Keratinocyte (primary cell): ENCODE measurements at regions not wholly inside any gene's neighbourhood (a gene's known extent, or its start where the extent isn't known, plus 50 kb on each side); places are given as distances from the start of the nearest gene placed in this dataset.

Experiments used
- DNase-seq: peaks from one replicate; pipeline ENCODE4 v3.0.0-alpha.2; 2011; ENCODE audit warnings: low read depth, missing footprints, low spot score
- FAIRE-seq: peaks from 2 replicates; lab custom pipeline; 2011; peaks lifted over from hg19 to GRCh38; lab: Jason Lieb, UNC
- H2AFZ ChIP-seq: 2 replicates; pipeline ENCODE4 v1.6.0; 2012; ENCODE audit warnings: low read length, control low read depth, inconsistent platforms; ENCODE audit not compliant: control insufficient read depth
- H3K27ac ChIP-seq: 2 replicates; pipeline ENCODE4 v1.5.1; 2011; ENCODE audit warnings: low read length; ENCODE audit not compliant: control insufficient read depth, insufficient read depth
- H3K27me3 ChIP-seq: 3 replicates; pipeline ENCODE4 v1.6.0; 2011; ENCODE audit warnings: low read length; ENCODE audit not compliant: control insufficient read depth, insufficient read depth; ENCODE audit errors: extremely low read depth
- H3K36me3 ChIP-seq, 2 experiments: 2 replicates in 1 of 2; 3 replicates in 1 of 2; pipeline ENCODE4 v1.5.1; 2011; ENCODE audit warnings: low read length in 2 of 2, mild to moderate bottlenecking in 1 of 2; ENCODE audit not compliant: control insufficient read depth in 2 of 2, insufficient read depth in 2 of 2; ENCODE audit errors: extremely low read depth in 1 of 2
- H3K4me1 ChIP-seq: 3 replicates; pipeline ENCODE4 v1.5.1; 2011; ENCODE audit warnings: low read length; ENCODE audit not compliant: control insufficient read depth, insufficient read depth; ENCODE audit errors: extremely low read depth
- H3K4me2 ChIP-seq: 3 replicates; pipeline ENCODE4 v1.6.0; 2011; ENCODE audit warnings: low read depth, low read length; ENCODE audit not compliant: control insufficient read depth, insufficient read depth; ENCODE audit errors: extremely low read depth
- H3K4me3 ChIP-seq, 3 experiments: fragments of 200-600 bp in 1 of 3; sonication (generic) in 1 of 3; 2 replicates in 2 of 3; 3 replicates in 1 of 3; pipeline ENCODE4 v1.5.1; 2011 to 2016; ENCODE audit warnings: low read length in 3 of 3, mild to moderate bottlenecking in 3 of 3, control low read depth in 2 of 3, inconsistent platforms in 1 of 3, low read depth in 1 of 3, mixed read lengths in 1 of 3, mixed run types in 1 of 3, moderate library complexity in 1 of 3; ENCODE audit not compliant: control insufficient read depth in 2 of 3, insufficient read depth in 2 of 3; ENCODE audit errors: extremely low read depth in 1 of 3
- H3K79me2 ChIP-seq: 2 replicates; pipeline ENCODE4 v1.6.0; 2012; ENCODE audit warnings: low read length; ENCODE audit not compliant: control insufficient read depth, insufficient read depth
- H3K9ac ChIP-seq: 3 replicates; pipeline ENCODE4 v1.6.0; 2011; ENCODE audit warnings: low read length; ENCODE audit not compliant: control insufficient read depth, insufficient read depth; ENCODE audit errors: extremely low read depth
- H3K9me1 ChIP-seq: 3 replicates; pipeline ENCODE4 v1.6.0; 2011; ENCODE audit warnings: low read length; ENCODE audit not compliant: control insufficient read depth, insufficient read depth; ENCODE audit errors: extremely low read depth
- H3K9me3 ChIP-seq: 2 replicates; pipeline ENCODE4 v1.5.1; 2012; ENCODE audit warnings: low read depth, low read length; ENCODE audit not compliant: control insufficient read depth
- H4K20me1 ChIP-seq: 3 replicates; pipeline ENCODE4 v1.6.0; 2011; ENCODE audit warnings: low read length; ENCODE audit not compliant: control insufficient read depth, insufficient read depth; ENCODE audit errors: extremely low read depth
- EZH2 ChIP-seq: IDR thresholded peaks from one replicate; pipeline ENCODE4 v1.6.1; 2012; ENCODE audit warnings: inconsistent platforms, mild to moderate bottlenecking, low read length, moderate library complexity
- dilution Hi-C: fragments of 300-500 bp; cut with MboI; formaldehyde crosslinking; loops from one replicate; pipeline ENCODE4 v1.7.0; 2020; ENCODE audit warnings: low sequenced_read_pairs; ENCODE audit not compliant: extremely low pct_ligation_motif_present
- TF ChIP-seq, protein P1 (sequence below), 3 experiments: IDR thresholded peaks in 1 of 3; conservative IDR thresholded peaks in 1 of 3; optimal IDR thresholded peaks in 1 of 3; 2 replicates in 2 of 3; 3 replicates in 1 of 3; pipeline versions ENCODE3 to v1.5.1; 2011; ENCODE audit warnings: low read length in 3 of 3, mild to moderate bottlenecking in 3 of 3, moderate library complexity in 2 of 3, control low read depth in 1 of 3, inconsistent platforms in 1 of 3; ENCODE audit not compliant: insufficient read depth in 2 of 3; ENCODE audit errors: extremely low read depth in 1 of 3

GRCh38 chr12:75840994-75841355 lies 190.6 kb downstream of the PHLDA1 start:
- Histone ChIP-seq H3K4me3 (no peak overlapping the region), H2AFZ (no peak overlapping the region), H3K9me3 (no peaks in the 10 kb centered on the region), H4K20me1 (no peaks in the 10 kb centered on the region), H3K79me2 (no peaks in the 10 kb centered on the region), H3K4me2 (no peak overlapping the region), H3K9ac (no peak overlapping the region), H3K36me3 (no peaks in the 10 kb centered on the region), H3K9me1 (no peaks in the 10 kb centered on the region), H3K27ac (no peak overlapping the region), H3K4me1 (no peaks in the 10 kb centered on the region), H3K27me3 (no peaks in the 10 kb centered on the region)
- no peak for FAIRE-seq
- dilution Hi-C loops = no loop called here
- no peak for DNase-seq
- TF ChIP-seq EZH2 = no peak

- Histone ChIP-seq H3K9me1 (no peaks in the 10 kb centered on the region), H3K4me2 (no peak overlapping the region), H4K20me1 (no peaks in the 10 kb centered on the region), H3K9ac (no peak overlapping the region), H3K4me1 (peaks cover 6% of the 10 kb centered on the region), H3K9me3 (no peaks in the 10 kb centered on the region), H3K4me3 (no peak overlapping the region), H2AFZ (no peak overlapping the region), H3K27me3 (no peaks in the 10 kb centered on the region), H3K79me2 (no peaks in the 10 kb centered on the region), H3K27ac (no peak overlapping the region), H3K36me3 (no peaks in the 10 kb centered on the region)
- TF ChIP-seq, protein P1, sequence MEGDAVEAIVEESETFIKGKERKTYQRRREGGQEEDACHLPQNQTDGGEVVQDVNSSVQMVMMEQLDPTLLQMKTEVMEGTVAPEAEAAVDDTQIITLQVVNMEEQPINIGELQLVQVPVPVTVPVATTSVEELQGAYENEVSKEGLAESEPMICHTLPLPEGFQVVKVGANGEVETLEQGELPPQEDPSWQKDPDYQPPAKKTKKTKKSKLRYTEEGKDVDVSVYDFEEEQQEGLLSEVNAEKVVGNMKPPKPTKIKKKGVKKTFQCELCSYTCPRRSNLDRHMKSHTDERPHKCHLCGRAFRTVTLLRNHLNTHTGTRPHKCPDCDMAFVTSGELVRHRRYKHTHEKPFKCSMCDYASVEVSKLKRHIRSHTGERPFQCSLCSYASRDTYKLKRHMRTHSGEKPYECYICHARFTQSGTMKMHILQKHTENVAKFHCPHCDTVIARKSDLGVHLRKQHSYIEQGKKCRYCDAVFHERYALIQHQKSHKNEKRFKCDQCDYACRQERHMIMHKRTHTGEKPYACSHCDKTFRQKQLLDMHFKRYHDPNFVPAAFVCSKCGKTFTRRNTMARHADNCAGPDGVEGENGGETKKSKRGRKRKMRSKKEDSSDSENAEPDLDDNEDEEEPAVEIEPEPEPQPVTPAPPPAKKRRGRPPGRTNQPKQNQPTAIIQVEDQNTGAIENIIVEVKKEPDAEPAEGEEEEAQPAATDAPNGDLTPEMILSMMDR (optimal IDR thresholded peaks at IDR 0.05 in 1 of 3, IDR thresholded peaks at IDR 0.05 in 1 of 3, conservative IDR thresholded peaks at IDR 0.05 in 1 of 3; ENCODE audit: extremely low read depth in 1 of 3, insufficient read depth in 2 of 3, low read length in 3 of 3) = no peak
- no peak for TF ChIP-seq EZH2
- FAIRE-seq (no peak), DNase-seq (no peak)
- dilution Hi-C loops = no loop called here
Observed at GRCh38 chr12:75838309-75838708, 193.3 kb downstream of the PHLDA1 start.

DNA sequence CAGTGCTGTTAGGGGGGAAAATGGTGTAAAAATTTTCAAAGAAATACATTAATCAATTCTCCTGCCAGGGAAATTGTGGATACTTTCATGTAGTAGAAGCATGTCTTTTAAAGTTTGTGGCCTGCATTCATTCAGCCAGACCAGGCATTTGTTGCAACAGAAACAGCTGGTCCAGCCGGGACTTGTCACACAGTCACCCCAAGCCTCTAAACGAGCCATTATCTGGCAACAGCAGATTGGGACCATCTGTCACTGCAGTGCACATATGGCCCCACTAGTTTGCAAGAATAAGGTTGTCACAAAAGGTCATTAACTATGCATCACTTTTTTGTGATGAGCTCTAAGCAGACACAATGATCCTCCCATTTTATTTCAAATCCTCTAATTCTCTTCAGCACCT lies 193.9 kb downstream of the PHLDA1 start:
- Histone ChIP-seq H3K27ac (no peak overlapping the region), H3K9me1 (no peaks in the 10 kb centered on the region), H3K27me3 (no peaks in the 10 kb centered on the region), H3K36me3 (no peaks in the 10 kb centered on the region), H3K4me3 (no peak overlapping the region), H3K9me3 (no peaks in the 10 kb centered on the region), H3K79me2 (no peaks in the 10 kb centered on the region), H2AFZ (no peak overlapping the region), H4K20me1 (no peaks in the 10 kb centered on the region), H3K9ac (no peak overlapping the region), H3K4me1 (peaks cover 6% of the 10 kb centered on the region), H3K4me2 (no peak overlapping the region)
- no peak for FAIRE-seq
- dilution Hi-C loops = no loop called here
- TF ChIP-seq EZH2 = no peak
- TF ChIP-seq, protein P1 (optimal IDR thresholded peaks at IDR 0.05 in 1 of 3, IDR thresholded peaks at IDR 0.05 in 1 of 3, conservative IDR thresholded peaks at IDR 0.05 in 1 of 3; ENCODE audit: extremely low read depth in 1 of 3, insufficient read depth in 2 of 3, low read length in 3 of 3) = no peak
- no peak for DNase-seq
